ENCODE measurements at regions not wholly inside any gene's neighbourhood (a gene's known extent, or its start where the extent isn't known, plus 50 kb on each side); places are given as distances from the start of the nearest gene placed in this dataset.

- no peak overlapping the region for H3K4me3 ChIP-seq (ENCODE audit: low read depth, low read length)
- no peak for TF ChIP-seq CTCF (IDR thresholded peaks at IDR 0.05; ENCODE audit: borderline replicate concordance, insufficient read depth, low read depth, low read length)
Observed at GRCh38 chr9:28034242-28034641, 461.0 kb upstream of the C9orf72 start.

- H3K4me3 ChIP-seq (ENCODE audit: low read depth, low read length): no peak overlapping the region
- no peak for TF ChIP-seq CTCF (IDR thresholded peaks at IDR 0.05; ENCODE audit: borderline replicate concordance, insufficient read depth, low read depth, low read length)
Observed at GRCh38 chr9:28037968-28038367, 464.7 kb upstream of the C9orf72 start.

GRCh38 chr9:28045051-28045450 lies 471.8 kb upstream of the C9orf72 start:
- no peak for TF ChIP-seq CTCF (IDR thresholded peaks at IDR 0.05; ENCODE audit: borderline replicate concordance, insufficient read depth, low read depth, low read length)
- no peak overlapping the region for H3K4me3 ChIP-seq (ENCODE audit: low read depth, low read length)

- no peak for TF ChIP-seq CTCF (IDR thresholded peaks at IDR 0.05; ENCODE audit: borderline replicate concordance, insufficient read depth, low read depth, low read length)
- no peak overlapping the region for H3K4me3 ChIP-seq (ENCODE audit: low read depth, low read length)
Observed at GRCh38 chr9:28050046-28050445, 476.8 kb upstream of the C9orf72 start.

- no peak for TF ChIP-seq CTCF (IDR thresholded peaks at IDR 0.05; ENCODE audit: borderline replicate concordance, insufficient read depth, low read depth, low read length)
- H3K4me3 ChIP-seq (ENCODE audit: low read depth, low read length): no peak overlapping the region
Observed at GRCh38 chr9:28050941-28051340, 477.7 kb upstream of the C9orf72 start.

GRCh38 chr9:28051559-28052503 lies 478.6 kb upstream of the C9orf72 start:
- no peak overlapping the region for H3K4me3 ChIP-seq (ENCODE audit: low read depth, low read length)
- TF ChIP-seq CTCF (IDR thresholded peaks at IDR 0.05; ENCODE audit: borderline replicate concordance, insufficient read depth, low read depth, low read length): no peak

Measured in GM12875 (cell line).